CD14-positive monocyte (primary cell): ENCODE measurements at regions not wholly inside any gene's neighbourhood (a gene's known extent, or its start where the extent isn't known, plus 50 kb on each side); places are given as distances from the start of the nearest gene placed in this dataset.

Experiments used
- DNase-seq, 3 donors: peaks; one replicate each; pipeline ENCODE4 v3.0.0-alpha.2; 2011 to 2022
- H2AFZ ChIP-seq: 2 replicates; pipeline ENCODE4 v1.6.0; 2012; ENCODE audit warnings: mild to moderate bottlenecking, low read depth, low read length, inconsistent platforms; ENCODE audit not compliant: insufficient read depth, poor library complexity, severe bottlenecking
- H3K27ac ChIP-seq, 2 donors: 1 replicate in 1 of 2; 2 replicates in 1 of 2; pipeline ENCODE4 v1.5.1; 2012 to 2013; ENCODE audit warnings: low read length in 2 of 2, control low read depth in 1 of 2, inconsistent platforms in 1 of 2, low read depth in 1 of 2, mild to moderate bottlenecking in 1 of 2
- H3K27me3 ChIP-seq, 2 donors: one replicate each; pipeline versions ENCODE4 v1.6.0 to v1.6.1; 2011 to 2013; ENCODE audit warnings: low read length in 2 of 2; ENCODE audit not compliant: control insufficient read depth in 2 of 2, insufficient read depth in 2 of 2
- H3K36me3 ChIP-seq, 2 donors: replicated peaks in 1 of 2; 1 replicate in 1 of 2; 2 replicates in 1 of 2; pipeline versions ENCODE4 v1.5.1 to v1.6.1; 2012 to 2013; ENCODE audit warnings: low read length in 2 of 2, control low read depth in 1 of 2, inconsistent platforms in 1 of 2, mild to moderate bottlenecking in 1 of 2; ENCODE audit not compliant: insufficient read depth in 2 of 2, control insufficient read depth in 1 of 2
- H3K4me1 ChIP-seq, 2 donors: 1 replicate in 1 of 2; 2 replicates in 1 of 2; pipeline versions ENCODE4 v1.5.1 to v1.6.1; 2012 to 2013; ENCODE audit warnings: low read length in 2 of 2, control low read depth in 1 of 2, inconsistent platforms in 1 of 2, mild to moderate bottlenecking in 1 of 2, moderate library complexity in 1 of 2; ENCODE audit not compliant: insufficient read depth in 2 of 2, control insufficient read depth in 1 of 2
- H3K4me2 ChIP-seq: replicated peaks from 2 replicates; pipeline ENCODE3; 2012; ENCODE audit warnings: low read length, moderate library complexity, mild to moderate bottlenecking; ENCODE audit not compliant: poor library complexity, severe bottlenecking; ENCODE audit errors: extremely low read depth
- H3K4me3 ChIP-seq, 3 experiments: fragments of 200-600 bp in 1 of 3; sonication (generic) in 1 of 3; replicated peaks in 1 of 3; 1 replicate in 2 of 3; 2 replicates in 1 of 3; pipeline ENCODE4 v1.5.1; 2011 to 2013; ENCODE audit warnings: low read length in 3 of 3, mild to moderate bottlenecking in 3 of 3, control low read depth in 2 of 3, low read depth in 2 of 3, inconsistent platforms in 1 of 3, moderate library complexity in 1 of 3
- H3K79me2 ChIP-seq: 2 replicates; pipeline ENCODE4 v1.6.0; 2012; ENCODE audit warnings: mild to moderate bottlenecking, control low read depth, inconsistent platforms, low read length, moderate library complexity; ENCODE audit not compliant: insufficient read depth
- H3K9ac ChIP-seq: 2 replicates; pipeline ENCODE4 v1.6.0; 2017; ENCODE audit warnings: low read length, mild to moderate bottlenecking; ENCODE audit not compliant: insufficient read depth, poor library complexity, severe bottlenecking
- H3K9me3 ChIP-seq, 2 donors: replicated peaks in 1 of 2; 1 replicate in 1 of 2; 2 replicates in 1 of 2; pipeline versions ENCODE4 v1.5.1 to v1.6.1; 2012 to 2013; ENCODE audit warnings: low read length in 2 of 2, control low read depth in 1 of 2; ENCODE audit not compliant: control insufficient read depth in 1 of 2, insufficient read depth in 1 of 2
- H4K20me1 ChIP-seq: 2 replicates; pipeline ENCODE4 v1.6.0; 2012; ENCODE audit warnings: mild to moderate bottlenecking, low read length, control low read depth, moderate library complexity; ENCODE audit not compliant: insufficient read depth
- H3K27ac Mint-ChIP-seq, 7 donors: one replicate each; pipeline ENCODE4 v1.8.0; 2020; ENCODE audit warnings: mild to moderate bottlenecking in 7 of 7, mixed read lengths in 7 of 7, moderate library complexity in 6 of 7, inconsistent platforms in 2 of 7
- H3K27me3 Mint-ChIP-seq, 3 donors: one replicate each; pipeline ENCODE4 v1.8.0; 2021 to 2022; ENCODE audit warnings: low read depth in 3 of 3, mild to moderate bottlenecking in 3 of 3, mixed read lengths in 3 of 3, moderate library complexity in 3 of 3, inconsistent platforms in 1 of 3
- H3K36me3 Mint-ChIP-seq, 2 donors: one replicate each; pipeline ENCODE4 v1.8.0; 2020; ENCODE audit warnings: mixed read lengths in 2 of 2, inconsistent platforms in 1 of 2, mild to moderate bottlenecking in 1 of 2
- H3K4me1 Mint-ChIP-seq: one replicate; pipeline ENCODE4 v1.8.0; 2020; ENCODE audit warnings: mild to moderate bottlenecking, mixed read lengths
- H3K4me3 Mint-ChIP-seq, 2 donors: one replicate each; pipeline ENCODE4 v1.8.0; 2020; ENCODE audit warnings: mild to moderate bottlenecking in 2 of 2, mixed read lengths in 2 of 2, moderate library complexity in 1 of 2
- H3K9me3 Mint-ChIP-seq, 7 donors: one replicate each; pipeline ENCODE4 v1.8.0; 2020 to 2022; ENCODE audit warnings: mixed read lengths in 7 of 7, mild to moderate bottlenecking in 6 of 7, moderate library complexity in 6 of 7, inconsistent platforms in 2 of 7
- CTCF ChIP-seq: fragments of 200-600 bp; IDR thresholded peaks from one replicate; pipeline ENCODE4 v1.8.0; 2022; ENCODE audit warnings: antibody characterized with exemption, mild to moderate bottlenecking
- WGBS: methylation state at CpG from one replicate; pipeline ENCODE4 v1.1.5; 2013; ENCODE audit warnings: missing lambda C conversion rate; ENCODE audit not compliant: insufficient coverage; 5-methylcytosine and 5-hydroxymethylcytosine counted together
- intact Hi-C, 2 donors: fragments of 100-400 bp; cut with micrococcal nuclease; formaldehyde crosslinking; loops; one replicate each; pipeline versions ENCODE4 v1.15.0 to v1.15.1; 2023

GRCh38 chr14:51507906-51508511 lies 143.7 kb upstream of the FRMD6 start:
- intact Hi-C loops = no loop called here
- no peaks in the 10 kb centered on the region for H3K27me3 ChIP-seq
- no peaks in the 10 kb centered on the region for H3K4me1 Mint-ChIP-seq
- no peaks in the 10 kb centered on the region for H3K36me3 Mint-ChIP-seq
- H3K79me2 ChIP-seq = no peaks in the 10 kb centered on the region
- peaks cover 0 to 3% of the 10 kb centered on the region in 2 donors for H3K9me3 ChIP-seq
- no peak overlapping the region for H2AFZ ChIP-seq
- no peak overlapping the region for H3K4me3 ChIP-seq
- no peaks in the 10 kb centered on the region for H3K36me3 ChIP-seq
- no peaks in the 10 kb centered on the region for H4K20me1 ChIP-seq
- H3K9me3 Mint-ChIP-seq = peaks cover 2 to 9% (median 5%) of the 10 kb centered on the region in 7 donors
- H3K9ac ChIP-seq = no peak overlapping the region
- TF ChIP-seq CTCF = no peak
- H3K4me3 Mint-ChIP-seq = no peak overlapping the region
- H3K27ac ChIP-seq = no peak overlapping the region
- no peak for DNase-seq
- 27% methylated on average over 11 of the region's 13 CpGs for WGBS
- H3K4me1 ChIP-seq = no peaks in the 10 kb centered on the region
- no peak overlapping the region for H3K27ac Mint-ChIP-seq
- no peak overlapping the region for H3K4me2 ChIP-seq
- peaks cover 0 to 7% (median 3%) of the 10 kb centered on the region in 3 donors for H3K27me3 Mint-ChIP-seq

- Mint-ChIP-seq H3K4me3 (no peak overlapping the region), H3K4me1 (no peaks in the 10 kb centered on the region), H3K27me3 (peaks cover 2 to 7% (median 3%) of the 10 kb centered on the region in 3 donors), H3K9me3 (peaks cover 0 to 13% (median 4%) of the 10 kb centered on the region in 7 donors), H3K36me3 (no peaks in the 10 kb centered on the region), H3K27ac (no peak overlapping the region)
- H2AFZ ChIP-seq = no peak overlapping the region
- no peaks in the 10 kb centered on the region for H3K36me3 ChIP-seq
- H3K27me3 ChIP-seq = no peaks in the 10 kb centered on the region
- H3K9me3 ChIP-seq = no peaks in the 10 kb centered on the region
- H3K4me1 ChIP-seq = no peaks in the 10 kb centered on the region
- H3K79me2 ChIP-seq = no peaks in the 10 kb centered on the region
- no peak overlapping the region for H3K4me2 ChIP-seq
- H3K9ac ChIP-seq = no peak overlapping the region
- H4K20me1 ChIP-seq = no peaks in the 10 kb centered on the region
- DNase-seq = no peak
- intact Hi-C loops = no loop called here
- TF ChIP-seq CTCF = no peak
- H3K27ac ChIP-seq = no peak overlapping the region
- H3K4me3 ChIP-seq = no peak overlapping the region
Observed at GRCh38 chr14:51511265-51511664, 140.4 kb upstream of the FRMD6 start.
